NCI-H146 (cell line): ENCODE measurements at regions not wholly inside any gene's neighbourhood (a gene's known extent, or its start where the extent isn't known, plus 50 kb on each side); places are given as distances from the start of the nearest gene placed in this dataset.
A peak's percentile ranks its signal among the peaks of the same experiment; 100 is the strongest.
"Not testable (repeated sequence)": the region's sequence is repeated elsewhere in the genome, so short reads cannot be mapped to it uniquely, and the experiment has no call there.

Experiments used
- DNase-seq: peaks from one replicate; lab custom pipeline; 2025; lab: John Stamatoyannopoulos, UW

GRCh38 chr3:30521156-30521715 lies 85.2 kb upstream of the TGFBR2 start:
- no peak for DNase-seq

GRCh38 chr3:30522476-30522875 lies 83.9 kb upstream of the TGFBR2 start:
- DNase-seq = no peak

DNA sequence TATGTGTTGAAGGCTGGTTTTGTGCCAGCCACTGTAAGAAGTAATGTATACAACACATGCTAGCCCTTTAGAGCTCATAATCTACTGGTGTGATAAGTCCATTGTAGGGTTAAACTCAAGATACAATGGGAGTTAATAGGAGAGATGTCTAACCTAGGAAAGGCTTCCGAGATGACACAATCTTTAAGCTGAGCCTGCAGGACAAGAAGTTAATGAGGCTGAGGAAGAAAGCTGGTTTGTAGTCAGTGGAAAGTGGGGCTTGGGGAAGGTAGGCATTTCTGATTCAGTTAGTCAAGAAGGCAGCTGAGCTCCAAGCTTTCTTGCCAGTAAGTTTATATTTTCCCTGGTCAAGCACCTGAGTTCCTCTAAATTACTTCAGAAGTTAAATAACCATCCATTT lies 83.0 kb upstream of the TGFBR2 start:
- DNase-seq = no peak

- no peak for DNase-seq
These were observed 81.9 kb upstream of the TGFBR2 start for GRCh38 chr3:30524357-30525040.

DNA sequence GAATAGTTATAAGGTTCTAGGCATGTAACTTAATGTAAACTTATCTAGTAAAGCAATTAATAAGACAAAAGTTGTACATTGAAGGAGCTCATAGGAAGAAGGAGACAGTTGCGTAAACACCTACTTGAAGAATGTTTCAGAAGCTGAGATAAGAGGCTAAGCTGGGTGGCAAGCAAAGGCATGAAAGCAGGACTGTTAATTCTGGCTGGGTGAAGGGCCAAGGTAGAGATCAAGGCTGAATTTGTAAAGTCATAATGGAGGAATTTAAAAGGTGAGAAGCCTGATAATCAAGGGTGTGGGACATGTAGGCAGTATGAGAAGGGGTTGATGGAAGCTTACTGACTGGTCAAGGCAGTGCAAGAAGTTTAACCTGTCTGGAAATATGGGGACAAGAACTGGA lies 80.4 kb upstream of the TGFBR2 start:
- DNase-seq = no peak

DNA sequence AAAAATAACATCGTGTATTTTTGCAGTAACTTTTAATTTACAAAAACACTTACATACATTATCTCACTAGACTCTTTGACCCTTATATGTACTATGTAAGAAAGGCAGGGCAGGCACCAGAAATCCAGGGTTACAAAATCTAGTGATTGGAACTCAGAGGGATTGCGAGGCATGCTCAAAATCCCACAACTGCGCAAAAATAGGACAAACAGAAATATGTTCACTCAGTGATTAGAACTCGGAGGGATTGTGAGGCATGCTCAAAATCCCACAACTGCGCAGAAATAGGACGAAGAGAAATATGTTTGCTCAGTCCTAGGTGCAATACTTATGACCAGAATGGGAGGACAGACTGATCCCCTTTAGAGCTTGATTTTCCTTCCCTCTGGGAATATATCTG lies 79.2 kb upstream of the TGFBR2 start:
- no peak for DNase-seq

- no peak for DNase-seq
These were observed 78.7 kb upstream of the TGFBR2 start for GRCh38 chr3:30527720-30528119.

GRCh38 chr3:30530084-30530483 lies 76.3 kb upstream of the TGFBR2 start:
- no peak for DNase-seq

DNA sequence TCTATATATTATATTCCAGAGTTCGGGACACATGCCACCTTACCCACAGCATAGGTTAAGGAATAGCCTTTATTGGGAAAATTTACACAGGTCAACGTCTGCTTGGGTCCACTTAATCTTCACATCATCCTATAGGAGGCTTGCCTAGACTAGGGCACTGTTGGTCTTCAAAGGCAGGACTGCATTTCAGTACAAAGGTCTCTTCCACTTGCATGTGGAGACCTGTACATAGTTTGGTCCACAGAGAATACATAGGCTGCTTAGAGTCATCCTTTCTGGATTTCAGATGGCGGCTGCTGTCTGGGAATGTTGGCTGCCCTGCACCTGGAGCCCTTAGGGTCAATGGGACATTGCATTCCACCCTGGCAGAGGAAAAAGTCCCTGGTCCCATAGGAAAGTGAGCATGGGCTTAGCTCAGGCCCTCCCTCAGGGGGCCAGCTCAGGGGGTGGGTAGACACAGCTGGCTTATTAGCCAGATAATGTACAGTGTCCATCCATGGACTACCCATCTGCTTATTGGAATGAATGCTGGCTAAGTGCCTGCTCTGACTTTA lies 75.3 kb upstream of the TGFBR2 start:
- no peak for DNase-seq

- DNase-seq = no peak
These were observed 70.9 kb upstream of the TGFBR2 start for GRCh38 chr3:30535525-30535924.

- DNase-seq = no peak
These were observed 67.6 kb upstream of the TGFBR2 start for GRCh38 chr3:30538791-30539190.

DNA sequence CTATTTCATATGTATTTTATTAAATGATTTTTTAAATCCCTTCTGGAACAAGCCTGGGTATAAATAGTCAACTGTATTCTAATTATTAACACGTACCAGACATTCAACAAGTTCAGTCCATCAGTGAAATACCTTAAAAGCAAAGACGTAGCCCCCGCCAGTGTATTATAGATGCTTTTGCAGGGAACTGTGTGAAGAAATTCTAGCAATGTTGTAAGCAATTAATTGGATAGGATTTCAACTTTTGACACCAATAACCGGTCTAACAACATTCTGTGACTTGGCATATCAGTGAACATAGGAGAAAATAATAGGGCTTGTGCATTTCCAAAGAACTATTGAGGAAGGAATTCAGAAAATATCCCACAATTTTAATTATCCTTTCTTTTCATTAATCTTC lies 67.2 kb upstream of the TGFBR2 start:
- no peak for DNase-seq

- DNase-seq = no peak
These were observed 66.6 kb upstream of the TGFBR2 start for GRCh38 chr3:30539772-30540171.

DNA sequence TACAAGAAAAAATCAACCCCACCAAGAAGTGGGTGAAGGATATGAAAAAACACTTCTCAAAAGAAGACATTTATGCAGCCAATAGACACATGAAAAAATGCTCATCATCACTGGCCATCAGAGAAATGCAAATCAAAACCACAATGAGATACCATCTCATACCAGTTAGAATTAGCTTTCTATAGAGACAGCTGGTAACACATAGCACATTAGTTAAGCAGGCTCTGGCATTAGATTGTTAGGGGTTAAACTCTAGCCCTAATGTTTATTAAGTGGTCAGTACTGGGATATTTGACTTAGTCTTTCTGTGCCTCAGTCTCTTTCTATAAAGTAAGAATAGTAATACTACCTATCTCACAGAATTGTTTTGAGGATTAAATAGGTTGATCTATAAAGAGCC lies 65.2 kb upstream of the TGFBR2 start:
- not testable (repeated sequence) for DNase-seq

DNA sequence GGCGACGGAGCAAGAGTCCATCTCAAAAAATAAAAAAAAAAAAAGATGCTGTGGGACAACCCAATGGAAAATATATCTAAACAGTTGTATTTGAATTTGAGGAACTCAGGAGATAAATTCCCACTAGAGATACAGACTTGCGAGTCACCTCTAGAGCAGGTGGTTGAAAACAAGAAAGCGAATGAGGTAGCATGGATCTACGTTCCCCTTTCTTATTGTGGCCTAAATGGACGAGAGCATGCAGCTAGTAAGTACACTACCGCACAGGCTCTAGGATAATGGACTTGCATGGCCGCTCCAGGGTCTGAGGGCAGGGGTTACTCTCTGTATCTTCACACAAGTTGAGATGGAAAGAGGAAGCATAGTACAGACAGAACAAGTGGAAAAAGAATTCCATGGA lies 63.5 kb upstream of the TGFBR2 start:
- no peak for DNase-seq

- no peak for DNase-seq
These were observed 61.6 kb upstream of the TGFBR2 start for GRCh38 chr3:30544812-30545211.

DNA sequence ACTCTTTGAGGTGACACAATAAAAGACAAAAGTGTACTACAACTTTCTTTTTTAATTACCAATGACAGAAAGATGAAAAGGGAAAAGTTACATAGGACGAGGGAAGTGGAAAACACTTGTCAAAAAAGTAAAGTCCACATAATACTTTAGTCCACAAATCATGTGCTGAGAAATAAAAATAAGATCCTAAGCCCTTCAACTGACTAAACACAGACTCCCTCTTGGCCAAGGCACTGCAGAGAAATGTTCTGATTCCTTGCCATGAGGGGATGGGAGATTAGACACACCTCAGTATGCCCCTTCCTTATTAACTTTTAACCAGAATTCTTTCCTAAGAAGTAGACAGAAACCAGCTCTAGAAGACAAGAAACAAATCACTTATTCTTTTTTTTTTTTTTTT lies 59.5 kb upstream of the TGFBR2 start:
- DNase-seq = no peak

GRCh38 chr3:30547716-30548115 lies 58.7 kb upstream of the TGFBR2 start:
- DNase-seq = no peak

DNA sequence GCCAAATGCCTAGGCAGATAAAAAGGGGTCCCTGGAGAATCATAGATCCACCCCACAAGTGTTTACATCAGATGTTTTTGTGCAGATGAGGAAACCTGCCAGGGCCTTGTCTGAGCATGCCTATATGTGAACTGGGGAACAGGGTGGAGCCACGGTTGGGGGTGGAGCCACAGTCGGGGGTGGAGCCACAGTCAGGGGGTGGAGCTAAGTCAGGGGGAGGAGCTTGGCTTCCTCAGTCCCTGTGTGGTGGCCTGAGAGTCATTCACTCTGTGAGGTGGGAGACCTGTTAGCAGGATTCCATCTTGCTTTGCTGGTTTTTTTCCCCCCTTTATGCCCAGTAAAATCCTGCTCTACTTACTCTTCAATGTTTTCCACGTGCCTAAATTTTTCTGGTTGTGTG lies 57.8 kb upstream of the TGFBR2 start:
- no peak for DNase-seq

DNA sequence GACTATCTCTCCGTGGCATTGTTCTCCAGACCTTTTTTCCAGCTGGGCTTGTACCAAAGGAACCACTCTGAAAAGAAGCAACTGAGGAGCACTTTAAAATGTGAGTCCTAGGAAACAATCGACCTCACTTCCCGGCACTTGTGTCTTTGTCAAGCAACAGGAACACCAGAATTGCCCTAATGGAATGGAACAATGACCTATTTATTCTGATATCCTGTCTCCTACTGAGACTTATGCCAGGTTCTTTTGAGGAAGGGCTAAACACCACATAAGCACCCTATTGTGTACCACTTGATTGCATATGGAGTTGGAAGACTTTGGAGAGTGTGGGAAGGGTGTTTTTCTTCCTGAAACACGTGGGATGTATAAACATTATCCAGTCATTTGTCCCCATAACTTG lies 56.8 kb upstream of the TGFBR2 start:
- DNase-seq = peak; percentile 66

DNA sequence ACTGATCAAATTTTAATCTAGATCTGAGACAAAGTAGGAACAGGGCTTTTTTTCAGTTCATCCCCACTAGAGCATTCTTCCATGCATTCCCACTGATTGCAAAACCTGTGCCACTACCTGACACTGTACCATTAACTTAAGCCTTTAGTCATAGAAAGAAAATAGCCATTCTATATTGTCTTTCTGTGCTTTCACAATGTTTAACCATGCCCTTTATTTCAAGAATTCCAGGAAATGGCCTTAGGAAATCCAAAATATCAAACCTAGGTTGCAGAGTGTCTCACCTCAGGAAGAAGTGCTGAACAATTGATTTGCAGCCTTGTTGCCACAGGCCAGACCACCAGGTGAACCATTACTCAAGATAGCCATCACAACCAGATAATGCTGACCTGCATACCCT lies 56.2 kb upstream of the TGFBR2 start:
- DNase-seq = no peak

- DNase-seq = peak; percentile 7
These were observed 55.1 kb upstream of the TGFBR2 start for GRCh38 chr3:30551266-30551665.

- DNase-seq = no peak
These were observed 54.5 kb upstream of the TGFBR2 start for GRCh38 chr3:30551927-30552326.
